Fibroblast of peridontal ligament (primary cell): ENCODE measurements at regions not wholly inside any gene's neighbourhood (a gene's known extent, or its start where the extent isn't known, plus 50 kb on each side); places are given as distances from the start of the nearest gene placed in this dataset.
"Not testable (repeated sequence)": the region's sequence is repeated elsewhere in the genome, so short reads cannot be mapped to it uniquely, and the experiment has no call there.

Experiments
- DNase-seq: peaks from one replicate; pipeline ENCODE4 v3.0.0-alpha.2; 2010; ENCODE audit errors: extremely low read depth

DNA sequence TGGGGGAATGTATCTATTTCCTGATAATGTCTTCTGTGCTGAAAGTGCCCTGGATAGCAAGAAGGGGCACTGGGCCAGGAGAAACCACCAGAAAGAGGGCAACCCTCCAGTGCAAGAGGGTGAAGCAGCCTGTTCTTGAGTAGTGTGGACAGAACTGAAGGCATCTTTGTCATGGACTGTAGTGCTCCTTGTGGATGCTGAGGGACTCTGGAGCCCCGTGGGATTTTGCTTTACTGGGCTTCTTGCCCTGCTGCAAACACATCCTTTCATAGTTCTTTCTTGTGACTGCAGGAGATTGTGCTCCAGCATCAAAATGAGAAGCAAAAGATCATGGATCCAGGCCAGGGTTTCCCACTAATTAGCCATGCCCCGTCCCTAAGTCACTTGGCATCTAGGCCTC is 300.6 kb downstream of the ZNF326 start:
- DNase-seq: no peak

DNA sequence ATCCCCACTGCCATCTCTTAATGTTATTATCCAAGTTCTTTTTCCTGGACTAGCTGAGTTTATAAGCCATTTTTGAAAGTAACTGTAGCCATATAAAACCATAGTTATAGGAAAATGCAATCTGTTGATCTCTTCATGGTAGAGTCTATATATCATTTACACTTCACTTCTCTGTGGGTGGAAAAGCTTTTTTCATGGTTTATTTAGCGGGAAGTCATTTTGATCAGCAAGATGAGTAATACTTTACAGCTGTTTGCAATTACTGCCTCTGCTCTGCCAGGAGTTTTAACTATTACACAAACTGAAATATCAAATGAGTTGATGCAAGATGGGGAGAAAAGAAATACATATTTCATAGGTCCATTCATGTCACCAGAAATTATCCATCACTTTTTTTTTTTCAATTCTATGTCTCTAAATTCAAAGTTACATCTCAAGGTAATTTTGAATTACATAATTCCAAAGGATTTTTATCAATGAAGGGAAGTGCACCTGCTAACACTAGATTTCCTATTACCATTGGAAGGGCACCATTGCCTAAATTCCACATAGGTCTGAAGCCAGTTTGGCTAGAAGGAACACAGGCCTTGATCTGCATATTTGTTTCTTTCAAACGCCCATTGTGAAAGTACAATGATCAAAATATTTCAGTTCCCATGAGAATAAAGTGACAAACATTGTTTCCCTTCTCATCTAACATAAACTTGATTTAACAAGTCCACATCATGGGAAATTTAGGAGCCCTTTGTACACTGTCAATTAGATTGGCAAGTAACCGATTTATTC is 296.7 kb downstream of the ZNF326 start:
- DNase-seq: peak; percentile 31

DNA sequence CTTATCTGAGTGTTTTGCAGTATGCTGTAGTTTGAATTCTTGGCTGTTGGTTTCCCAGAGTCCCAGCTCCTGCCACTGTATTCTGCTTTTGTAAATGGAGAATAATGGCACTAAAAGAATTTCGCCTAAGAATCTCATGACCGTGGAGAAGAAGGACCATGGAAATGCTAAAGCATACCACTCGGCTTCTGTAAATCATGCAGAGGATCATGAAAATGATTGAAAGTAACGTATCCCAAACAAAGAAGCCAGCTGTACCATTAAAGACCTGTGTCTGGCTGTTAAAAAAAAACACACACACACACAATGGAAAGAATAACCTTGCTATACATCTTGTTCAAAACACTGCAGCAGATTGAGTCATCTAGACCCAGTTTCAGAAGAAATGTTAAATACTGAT is 287.9 kb downstream of the ZNF326 start:
- DNase-seq: no peak

DNA sequence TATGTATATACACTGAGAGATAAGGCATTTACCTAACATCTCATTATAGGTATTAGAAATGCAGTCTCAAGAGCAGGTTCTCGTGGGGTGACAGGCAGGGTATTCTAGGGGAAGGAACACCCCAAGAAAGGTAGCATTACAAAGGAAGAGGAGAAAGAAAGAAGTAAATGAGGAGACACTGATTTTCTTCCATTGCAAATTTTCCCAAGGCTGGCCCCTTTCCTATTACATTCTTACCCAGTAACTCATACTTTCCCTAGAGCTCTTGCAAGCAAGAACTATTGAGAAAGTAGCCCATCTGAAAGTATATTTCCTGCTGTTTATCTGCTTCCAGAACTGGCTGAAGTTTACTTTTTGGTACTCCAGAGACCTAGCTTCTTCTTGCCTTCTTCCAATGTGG is 287.0 kb downstream of the ZNF326 start:
- DNase-seq: not testable (repeated sequence)

DNA sequence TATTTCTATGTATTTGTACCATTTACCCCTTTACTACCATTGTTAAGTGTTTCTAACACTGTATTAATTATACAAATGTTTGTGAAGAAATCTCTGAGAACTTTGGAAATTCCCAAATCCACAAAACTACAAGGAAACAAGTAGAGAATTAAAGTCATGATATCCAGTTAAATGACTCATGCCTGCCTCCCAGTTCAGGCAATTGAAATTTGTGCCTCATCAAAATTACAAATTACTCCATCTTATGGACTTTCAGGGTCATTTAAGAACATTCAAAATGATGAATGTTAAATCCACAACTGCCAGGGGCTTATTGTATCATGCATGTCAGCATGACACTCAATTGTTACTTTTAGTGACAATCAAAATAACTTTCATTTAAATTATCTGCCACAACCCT is 282.4 kb downstream of the ZNF326 start:
- no peak for DNase-seq

DNA sequence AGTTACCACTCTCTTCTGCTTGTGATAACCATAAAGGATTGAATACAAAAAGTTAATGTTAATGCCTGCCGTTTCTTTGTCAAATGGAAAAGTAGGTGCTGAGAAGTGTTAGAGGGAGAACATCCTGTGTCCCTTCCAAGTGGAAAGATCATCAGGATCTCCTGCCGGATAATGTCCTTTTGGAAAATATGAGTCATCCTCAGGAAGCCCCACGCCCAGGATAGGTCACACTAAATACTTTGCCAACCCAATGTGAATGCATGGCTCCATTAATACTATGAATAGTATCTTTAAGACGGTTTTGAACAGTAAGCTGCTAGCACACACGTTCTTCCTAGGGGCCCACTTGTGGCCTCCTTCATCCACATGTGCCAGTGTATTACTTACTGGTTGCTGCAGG is 279.5 kb downstream of the ZNF326 start:
- DNase-seq: no peak

DNA sequence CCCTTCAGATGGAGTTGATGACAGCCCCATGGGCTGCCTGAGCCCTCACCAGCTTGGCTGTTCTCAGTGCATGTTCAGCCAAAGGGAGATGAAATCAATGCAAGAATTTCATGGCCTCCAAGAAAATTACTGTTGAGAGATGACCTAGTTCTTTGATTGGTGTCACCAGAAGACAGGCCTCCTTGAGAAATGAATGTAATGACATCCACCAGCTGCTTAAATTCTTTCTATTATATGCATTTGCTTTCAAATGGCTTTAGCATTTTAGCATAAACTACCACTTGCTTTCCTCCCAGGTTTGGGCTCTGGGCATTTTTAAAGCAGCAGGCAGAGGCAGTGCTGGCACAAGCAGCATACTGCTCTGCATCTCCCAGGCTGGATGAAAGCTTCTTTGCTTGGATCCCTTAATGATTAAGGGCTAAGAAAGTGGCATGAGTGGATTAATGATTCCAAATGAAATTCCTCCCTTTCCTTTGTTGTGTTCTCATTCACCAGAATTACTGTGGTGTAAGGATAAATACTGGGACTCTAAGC is 278.4 kb downstream of the ZNF326 start:
- no peak for DNase-seq

DNA sequence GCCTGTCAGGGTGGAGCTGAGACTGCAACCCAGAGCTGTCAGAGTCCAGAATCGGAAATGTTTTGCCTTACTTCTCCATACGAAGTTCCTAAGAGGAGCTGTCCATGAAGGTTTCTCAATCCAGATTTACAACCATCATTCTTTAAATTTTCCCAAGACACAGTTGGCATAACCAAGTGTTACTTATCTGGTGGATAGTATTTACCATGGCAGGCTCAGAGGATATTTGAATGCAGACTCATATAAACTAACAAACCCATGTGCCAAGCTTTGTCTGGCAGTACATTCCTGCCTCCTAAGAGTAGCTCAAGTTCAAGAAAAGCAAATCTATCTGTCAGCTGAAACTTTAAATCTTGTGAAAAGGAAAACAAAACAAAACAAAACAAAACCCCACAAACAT is 267.9 kb downstream of the ZNF326 start:
- no peak for DNase-seq

DNA sequence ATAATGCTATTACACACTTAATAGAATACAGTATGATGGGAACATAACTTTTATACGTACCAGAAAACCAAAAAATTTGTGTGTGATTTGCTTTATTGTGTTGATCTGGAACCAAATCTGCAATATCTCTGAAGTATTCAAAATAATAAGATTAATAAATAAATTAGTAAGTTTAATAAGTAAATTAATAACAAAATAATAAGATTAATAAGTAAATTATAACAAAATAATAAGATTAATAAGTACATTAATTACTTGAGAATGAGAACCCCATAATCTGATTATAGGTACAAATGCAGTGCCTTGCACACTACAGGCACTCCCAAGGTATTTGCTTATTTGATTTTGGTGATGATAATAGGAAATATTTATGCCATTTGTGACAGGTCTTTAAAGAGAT is 267.4 kb downstream of the ZNF326 start:
- no peak for DNase-seq

DNA sequence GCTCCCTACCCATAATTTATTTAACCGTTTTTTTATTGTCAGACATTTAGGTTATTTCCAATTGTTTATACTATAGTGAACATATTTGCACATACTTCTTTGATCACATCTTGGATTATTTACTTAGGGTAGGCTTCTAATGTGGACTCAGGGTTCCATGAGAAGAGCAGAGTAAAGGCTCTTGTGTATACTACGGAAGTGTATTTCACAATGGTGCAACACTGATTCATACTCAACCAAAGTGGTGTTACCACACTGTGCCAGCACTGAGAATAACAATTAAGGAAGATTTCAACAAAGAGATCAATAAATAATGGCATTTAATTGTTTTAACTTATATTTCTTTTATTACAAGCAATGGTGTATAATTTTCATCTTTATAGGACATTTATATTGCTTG is 251.2 kb downstream of the ZNF326 start:
- DNase-seq: no peak

DNA sequence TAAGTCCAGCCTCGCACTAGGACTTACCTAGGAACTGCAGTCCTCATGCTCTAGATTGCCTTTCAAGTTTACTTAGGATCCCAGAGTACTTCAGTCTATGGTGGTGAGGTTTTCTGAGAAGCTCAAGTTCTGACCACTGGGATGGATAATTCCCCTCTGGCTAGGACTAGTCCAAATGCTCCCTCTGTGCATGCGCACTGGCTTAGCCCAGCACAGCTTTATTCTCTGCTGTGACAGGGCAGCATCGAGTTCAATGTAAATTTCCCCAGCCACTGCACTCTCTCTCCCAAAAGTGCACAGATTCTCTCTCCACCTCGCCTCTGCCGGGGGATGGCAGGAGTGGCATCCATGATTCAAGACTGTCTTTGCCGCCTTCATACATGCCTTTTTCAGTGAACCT is 241.6 kb downstream of the ZNF326 start:
- DNase-seq: no peak

DNA sequence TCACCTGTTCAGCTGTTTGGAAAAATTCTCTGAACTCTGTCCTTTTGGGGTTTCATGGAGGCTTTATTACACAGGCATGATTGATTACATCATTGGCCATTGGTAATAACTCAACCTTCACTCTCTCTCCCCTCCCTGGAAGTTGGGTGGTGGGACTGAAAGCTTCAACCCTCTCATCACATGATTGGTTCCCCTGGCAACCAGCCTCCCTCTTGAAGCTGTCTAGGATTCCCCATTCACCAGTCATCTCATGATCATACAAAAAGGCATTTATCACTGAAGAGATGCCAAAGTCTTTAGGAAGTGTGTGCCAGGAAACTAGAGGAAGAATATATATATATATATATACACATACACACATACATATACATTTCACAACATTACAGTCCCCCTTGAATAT is 228.5 kb downstream of the ZNF326 start:
- DNase-seq: no peak

DNA sequence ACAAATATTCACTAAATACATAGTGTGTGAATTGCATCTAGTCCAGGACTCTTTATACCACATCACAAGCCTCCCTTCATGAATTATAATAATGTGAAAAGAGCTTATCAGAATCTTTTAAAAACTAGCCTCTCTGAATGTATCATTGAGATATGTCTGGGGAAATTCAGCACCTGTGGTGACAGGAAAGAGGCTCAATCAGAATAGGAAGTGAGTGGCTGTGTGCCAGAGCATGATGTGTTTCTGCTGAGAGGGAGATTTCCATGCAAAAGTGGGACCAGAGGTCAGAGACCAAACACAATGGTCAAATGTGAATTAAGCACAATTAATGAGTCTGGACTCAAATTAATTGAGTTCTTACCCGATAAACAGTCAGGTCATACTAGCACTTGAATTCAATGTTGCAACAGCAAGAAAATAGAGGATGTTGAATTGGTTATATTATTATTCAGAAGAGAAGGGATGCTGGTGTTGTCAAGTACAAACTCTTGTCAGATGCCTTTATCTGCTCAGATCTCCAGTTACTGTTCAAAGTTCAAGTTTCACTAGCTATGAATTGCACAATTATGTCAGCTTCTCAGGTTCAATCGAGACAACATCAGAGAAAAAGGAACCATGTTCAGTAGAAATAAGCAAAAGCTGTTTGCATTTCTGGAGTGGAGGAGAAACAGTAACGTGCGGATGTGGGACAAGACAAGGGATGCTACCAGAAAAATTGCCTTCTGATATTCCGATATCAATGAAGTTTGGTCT is 226.2 kb downstream of the ZNF326 start:
- DNase-seq: no peak

DNA sequence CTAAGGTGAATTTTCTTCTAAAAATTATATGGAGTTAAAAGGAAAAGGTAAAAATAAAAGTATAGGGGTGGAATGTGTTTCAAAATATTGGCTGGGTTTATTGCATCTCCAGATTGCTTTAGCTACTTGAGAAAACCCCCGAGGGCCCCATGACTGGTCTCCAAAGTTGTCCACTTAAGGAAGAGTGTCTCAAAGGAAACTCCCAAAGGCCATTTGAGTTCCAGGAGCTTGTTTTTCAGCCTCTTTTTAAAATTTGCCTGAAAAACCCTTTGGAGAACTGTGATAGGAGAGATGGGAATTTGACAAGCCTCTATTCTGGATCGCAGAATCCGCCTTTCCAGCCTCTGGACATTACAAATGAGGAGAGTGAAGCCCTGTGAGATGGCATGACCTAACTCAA is 225.6 kb downstream of the ZNF326 start:
- no peak for DNase-seq

DNA sequence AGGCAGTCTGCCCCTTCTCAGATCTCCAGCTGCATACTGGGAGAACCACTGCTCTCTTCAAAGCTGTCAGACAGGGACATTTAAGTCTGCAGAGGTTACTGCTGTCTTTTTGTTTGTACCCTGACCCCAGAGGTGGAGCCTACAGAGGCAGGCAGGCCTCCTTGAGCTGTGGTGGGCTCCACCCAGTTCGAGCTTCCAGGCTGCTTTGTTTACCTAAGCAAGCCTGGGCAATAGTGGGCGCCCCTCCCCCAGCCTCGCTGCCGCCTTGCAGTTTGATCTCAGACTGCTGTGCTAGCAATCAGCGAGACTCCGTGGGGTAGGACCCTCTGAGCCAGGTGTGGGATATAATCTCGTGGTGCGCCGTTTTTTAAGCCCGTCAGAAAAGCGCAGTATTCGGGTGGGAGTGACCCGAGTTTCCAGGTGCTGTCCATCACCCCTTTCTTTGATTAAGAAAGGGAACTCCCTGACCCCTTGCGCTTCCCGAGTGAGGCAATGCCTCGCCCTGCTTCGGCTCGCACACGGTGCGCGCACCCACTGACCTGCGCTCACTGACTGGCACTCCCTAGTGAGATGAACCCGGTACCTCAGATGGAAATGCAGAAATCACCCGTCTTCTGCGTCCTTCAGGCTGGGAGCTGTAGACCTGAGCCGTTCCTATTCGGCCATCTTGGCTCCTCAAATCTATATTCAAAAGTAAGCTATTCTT is 224.4 kb downstream of the ZNF326 start:
- DNase-seq: not testable (repeated sequence)

DNA sequence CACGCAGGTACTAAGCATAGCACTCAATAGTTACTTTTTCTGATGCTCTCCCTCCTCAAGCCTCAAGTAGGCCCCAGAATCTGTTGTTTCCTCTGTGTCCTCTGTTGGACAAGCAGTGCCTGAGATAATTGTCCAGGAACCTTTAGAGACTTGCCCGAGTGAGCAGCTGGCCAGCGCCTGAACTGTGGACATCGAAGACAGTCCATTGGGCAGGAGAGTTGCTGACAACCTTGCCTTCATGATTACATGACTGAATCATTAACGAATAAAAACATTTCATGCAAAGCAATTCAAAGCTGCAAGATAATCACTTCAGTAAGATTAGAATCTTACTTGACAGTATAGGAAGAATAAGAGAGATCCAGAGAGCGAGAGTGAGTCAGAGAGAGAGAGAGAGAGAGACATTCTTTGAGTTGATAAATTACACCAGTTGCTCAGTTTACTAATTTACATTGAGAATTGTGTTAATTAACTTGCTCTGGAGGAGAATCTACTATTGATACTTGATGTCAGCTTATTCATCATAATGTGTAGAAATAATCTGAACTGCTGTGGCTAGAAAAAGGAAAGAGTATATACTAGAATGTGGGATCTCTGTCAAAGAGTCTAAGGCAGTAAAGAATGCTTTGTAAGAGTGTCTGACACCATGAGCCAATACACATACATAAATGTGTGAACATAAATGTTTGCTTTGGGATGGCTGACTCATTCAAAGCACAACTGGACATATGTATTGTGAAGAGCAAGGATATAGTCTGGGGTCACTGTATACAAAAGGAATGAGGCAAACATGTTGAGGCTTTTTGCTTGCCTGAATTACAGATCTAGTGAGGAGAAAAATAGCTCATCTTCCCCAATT is 216.0 kb downstream of the ZNF326 start:
- DNase-seq: no peak

DNA sequence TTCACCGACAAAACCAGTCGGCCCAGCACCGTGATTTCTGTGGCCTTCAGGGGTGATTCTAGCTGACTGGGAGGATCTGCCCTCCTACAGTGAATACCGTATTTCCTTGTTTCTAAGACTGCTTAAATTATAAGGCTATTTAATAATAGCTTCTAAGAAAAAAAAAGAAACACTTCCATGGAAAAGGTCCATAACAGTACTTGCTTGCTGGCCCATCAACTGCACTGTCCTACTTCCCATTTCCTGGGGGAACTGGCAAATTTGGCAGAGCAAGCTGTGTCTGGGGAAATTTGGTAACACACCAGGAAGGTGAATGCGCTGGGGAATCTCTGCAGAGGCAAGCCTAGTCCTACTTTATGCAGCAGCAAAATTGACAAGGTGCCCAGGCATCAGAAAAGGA is 214.0 kb downstream of the ZNF326 start:
- no peak for DNase-seq

DNA sequence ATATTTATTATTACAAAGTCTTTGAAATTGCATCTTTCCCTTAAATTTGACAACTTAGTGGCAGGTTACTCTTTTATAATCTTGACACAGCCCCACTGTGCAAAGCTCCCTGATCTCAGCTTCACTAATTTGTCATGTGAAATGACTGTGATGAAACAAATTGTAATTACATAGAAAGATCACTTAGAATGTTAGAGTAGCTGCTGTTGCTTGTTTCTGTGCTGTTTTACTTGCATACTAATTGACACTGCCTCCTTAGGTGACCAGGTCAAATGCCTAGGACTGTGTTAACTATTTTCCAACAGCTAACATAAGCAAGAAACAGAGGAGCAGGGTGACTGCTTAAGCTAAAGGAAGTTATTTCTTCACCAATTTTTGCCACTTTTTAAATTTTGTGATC is 211.3 kb downstream of the ZNF326 start:
- DNase-seq: no peak

DNA sequence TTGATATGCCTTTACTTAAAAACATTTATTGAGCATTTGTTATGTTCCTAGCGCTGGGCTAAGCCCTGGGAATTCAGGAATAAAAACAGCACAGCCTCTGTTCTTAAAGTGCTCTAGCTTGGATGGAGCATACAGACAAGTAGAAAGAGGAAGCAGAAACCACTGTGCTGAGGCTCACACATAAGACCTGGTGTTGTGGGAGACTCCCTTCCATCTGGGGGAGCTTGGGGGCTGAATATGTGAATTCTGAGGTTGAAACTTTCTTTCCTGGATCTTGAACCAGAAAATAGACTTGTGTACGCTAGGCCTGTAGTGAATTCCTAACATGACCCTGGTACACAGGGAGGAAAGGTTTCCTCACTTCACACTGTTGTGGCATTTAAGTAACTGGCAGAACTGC is 209.9 kb downstream of the ZNF326 start:
- no peak for DNase-seq

DNA sequence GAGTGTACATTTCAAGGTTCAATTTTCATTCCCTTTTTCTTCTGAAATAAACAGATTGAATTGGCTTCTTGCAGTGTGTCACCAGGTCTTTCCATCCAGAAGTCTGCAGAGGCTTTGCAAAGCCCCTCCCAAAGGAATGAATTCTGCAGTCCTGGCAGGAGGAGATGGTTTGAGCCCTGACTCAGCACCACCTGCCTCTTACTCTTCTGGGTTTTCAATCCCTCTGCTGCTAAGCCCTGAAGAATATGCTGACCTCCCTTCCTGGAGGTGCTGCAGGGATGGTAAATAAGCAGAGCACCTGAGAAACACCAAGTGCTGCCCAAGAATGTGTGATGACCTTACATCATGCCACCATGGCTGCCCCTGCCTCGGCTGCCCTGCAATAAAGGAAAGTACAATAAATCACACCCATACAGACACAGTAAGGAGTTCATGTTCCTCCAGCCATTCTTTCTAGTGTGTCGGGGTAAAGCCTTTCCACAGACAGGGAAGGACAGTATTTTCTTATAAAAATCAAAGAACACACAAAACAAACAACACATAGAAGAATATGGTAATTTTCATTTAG is 209.2 kb downstream of the ZNF326 start:
- no peak for DNase-seq
